Activated CD4-positive, alpha-beta T cell treated with anti-CD3 and anti-CD28 coated beads, Interleukin-2, Interleukin-6, amounts not matched to agents 100 ng/mL and 50 ng/mL, durations not matched to agents 16 hours and 8 hours (primary cell): ENCODE measurements at regions not wholly inside any gene's neighbourhood (a gene's known extent, or its start where the extent isn't known, plus 50 kb on each side); places are given as distances from the start of the nearest gene placed in this dataset.
"Not testable (repeated sequence)": the region's sequence is repeated elsewhere in the genome, so short reads cannot be mapped to it uniquely, and the experiment has no call there.

Experiments used
- DNase-seq: peaks from one replicate; pipeline ENCODE4 v3.0.0-alpha.2; 2020

DNA sequence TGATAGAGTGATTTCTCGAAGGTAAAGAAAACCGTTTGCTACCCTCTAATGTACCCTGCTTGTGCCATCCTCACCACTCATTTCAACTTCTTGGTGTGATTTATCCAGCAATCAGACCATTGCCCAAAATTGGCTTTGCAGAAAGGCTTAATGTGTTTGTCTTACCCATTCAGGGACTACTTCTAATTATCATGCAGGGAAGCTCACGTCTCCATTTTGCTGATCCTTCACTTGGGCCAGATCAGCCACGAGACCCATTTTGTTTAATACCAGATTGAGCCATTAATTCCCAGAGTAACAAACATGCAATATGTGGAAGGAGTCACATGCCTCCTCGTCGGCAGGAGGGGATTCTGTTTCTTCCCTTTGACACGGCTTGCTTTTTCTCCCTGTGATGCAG, 51.1 kb upstream of the CRY1 start:
- DNase-seq: no peak

DNA sequence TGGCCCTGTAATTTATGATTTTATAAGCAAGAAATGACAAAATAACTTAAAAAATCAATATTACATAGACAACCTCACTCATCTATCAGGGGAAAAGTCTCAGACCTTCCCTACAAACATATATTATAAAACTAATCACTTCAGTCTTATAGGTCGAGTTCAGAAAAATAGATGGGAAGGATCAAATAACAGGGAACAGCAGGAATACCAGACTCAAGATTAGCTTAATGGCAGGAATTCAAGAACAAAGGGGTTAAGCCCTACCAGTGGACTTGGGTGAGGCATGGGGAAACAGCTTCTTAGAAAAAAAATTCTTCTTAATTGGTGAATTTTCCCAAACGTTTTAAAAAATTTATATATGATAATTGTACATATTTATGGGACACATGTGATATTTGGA, 51.6 kb upstream of the CRY1 start:
- no peak for DNase-seq

DNA sequence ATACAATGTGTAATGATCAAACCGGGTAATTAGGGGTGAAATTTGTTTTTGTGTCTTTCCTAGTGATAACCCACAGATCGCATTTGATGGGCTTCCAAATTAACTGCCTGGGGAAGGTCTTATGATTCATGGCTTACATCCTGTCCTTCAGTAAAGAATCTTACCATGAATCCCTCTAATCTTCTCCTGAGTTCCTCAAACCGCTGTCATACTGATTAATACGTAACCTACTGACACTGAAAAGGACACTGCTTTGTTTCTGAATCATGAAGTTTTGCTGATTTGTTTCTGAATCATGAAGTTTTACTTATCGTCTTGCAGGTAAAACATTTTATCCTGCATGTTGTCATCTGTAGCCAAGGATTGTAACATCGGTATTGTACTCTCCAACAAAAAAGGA, 52.0 kb upstream of the CRY1 start:
- no peak for DNase-seq

DNA sequence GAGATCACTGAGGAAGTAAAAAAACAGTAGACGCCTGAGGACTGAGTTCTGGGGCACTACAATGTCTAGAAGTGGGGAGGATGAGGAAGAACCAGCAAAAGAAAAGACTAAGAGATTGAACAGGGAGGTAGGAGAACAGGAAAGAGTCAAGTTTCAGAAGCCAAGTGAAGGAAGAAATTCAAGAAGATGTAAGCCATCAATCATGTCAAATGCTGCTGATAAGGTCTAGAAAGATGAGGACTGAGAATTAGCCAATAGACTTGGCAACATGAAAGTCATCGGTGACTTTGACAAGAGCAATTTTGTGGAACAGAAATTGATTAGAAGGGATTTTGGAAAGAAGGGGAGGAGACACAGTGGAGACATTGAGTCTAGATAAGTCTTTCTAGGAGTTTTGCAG, 54.8 kb upstream of the CRY1 start:
- no peak for DNase-seq

DNA sequence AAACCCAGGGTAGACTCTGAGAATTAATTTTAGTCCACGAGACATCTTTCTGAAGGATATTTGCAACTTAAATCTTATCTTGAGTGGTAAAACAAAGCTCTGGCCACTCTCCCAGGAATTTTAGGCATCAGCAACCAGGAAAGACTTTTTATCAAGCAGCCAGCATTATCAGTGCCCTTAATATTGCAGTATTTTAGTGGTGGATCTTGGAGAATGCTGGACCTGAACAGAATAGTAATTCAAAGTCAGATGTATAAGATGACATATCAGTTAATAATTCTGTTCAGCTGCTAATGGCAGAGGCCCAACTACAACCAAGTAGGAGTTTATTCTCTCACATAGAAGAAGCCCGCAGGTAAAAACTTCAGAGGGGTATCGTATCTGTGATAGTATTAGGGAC, 59.0 kb upstream of the CRY1 start:
- DNase-seq: no peak

DNA sequence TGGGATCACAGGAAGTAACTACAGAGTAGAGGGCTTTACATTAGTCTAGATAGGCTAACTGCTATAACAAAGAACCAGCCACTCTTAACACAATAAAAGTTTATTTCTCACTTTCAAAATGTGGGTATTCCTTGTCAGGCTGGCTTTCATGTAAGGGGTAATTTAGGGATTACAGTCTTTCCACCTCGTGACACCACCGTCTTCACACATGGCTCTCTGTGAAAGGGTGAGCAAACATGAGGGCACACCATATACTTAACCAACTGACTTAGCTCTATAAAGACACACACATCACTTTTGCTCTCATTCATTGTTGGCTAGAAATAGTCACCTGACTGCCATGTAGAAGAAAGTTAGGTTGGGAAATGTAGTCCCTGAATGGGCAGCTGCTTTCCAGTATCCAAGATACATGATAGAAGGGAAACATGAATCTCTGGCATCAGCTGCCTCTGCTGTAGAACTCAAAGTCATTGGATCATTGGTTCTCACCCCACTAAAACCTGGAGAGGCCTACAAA, 66.1 kb upstream of the CRY1 start:
- no peak for DNase-seq

DNA sequence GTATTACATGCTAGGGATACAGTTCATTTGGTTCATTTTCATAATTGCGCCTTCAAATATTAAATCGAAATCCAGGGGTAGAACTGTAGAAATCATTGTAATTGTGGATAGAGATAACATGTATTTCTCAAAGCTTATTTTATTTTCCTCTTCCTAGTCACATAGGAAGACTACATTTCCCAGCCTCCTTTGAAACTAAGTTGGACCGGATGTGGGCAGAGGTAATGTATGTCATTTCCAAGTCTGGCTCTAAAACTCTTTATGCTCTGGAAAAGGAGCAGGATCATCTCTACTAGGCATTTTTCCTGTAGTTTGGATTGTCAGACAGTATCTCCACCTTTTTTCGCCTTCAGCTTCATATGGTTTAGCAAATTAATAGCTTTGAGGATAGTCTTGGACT, 70.1 kb upstream of the CRY1 start:
- no peak for DNase-seq

DNA sequence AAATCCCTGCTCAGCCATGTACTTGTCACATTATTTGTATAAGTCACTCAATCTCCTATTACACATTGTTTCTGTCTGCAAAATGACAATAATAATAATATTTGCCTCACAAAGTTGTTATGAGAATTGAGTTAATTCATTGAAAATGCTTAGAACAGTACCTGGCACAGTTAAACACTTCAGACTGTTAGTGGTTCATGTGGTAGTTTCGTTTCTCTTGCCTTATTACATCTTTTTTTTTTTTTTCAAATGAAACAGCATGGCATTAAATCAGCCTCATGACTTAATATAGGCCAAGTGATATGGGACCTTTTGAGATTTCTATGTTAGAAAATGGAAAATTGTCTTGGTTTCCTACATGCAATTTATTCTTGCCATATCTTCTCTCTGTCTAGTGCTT, 71.0 kb upstream of the CRY1 start:
- DNase-seq: no peak

DNA sequence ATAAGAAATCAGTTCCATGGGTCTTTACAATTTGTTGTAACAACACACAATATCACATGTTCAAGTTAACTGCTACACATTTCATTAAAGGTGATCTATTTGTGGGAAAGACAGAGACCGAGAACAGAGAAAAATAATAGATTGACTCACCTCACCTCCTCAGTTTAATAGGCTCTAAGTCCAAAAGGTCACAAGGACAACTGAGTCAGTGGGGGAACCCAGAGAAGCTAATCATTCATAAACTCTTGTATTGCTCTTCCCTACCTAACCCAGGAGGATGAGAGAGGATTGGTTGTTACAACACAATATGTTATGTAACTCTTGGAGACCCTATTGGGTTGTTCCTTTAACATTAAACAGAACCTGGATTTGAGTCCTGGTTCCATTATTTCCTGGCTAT, 72.2 kb upstream of the CRY1 start:
- DNase-seq: no peak

DNA sequence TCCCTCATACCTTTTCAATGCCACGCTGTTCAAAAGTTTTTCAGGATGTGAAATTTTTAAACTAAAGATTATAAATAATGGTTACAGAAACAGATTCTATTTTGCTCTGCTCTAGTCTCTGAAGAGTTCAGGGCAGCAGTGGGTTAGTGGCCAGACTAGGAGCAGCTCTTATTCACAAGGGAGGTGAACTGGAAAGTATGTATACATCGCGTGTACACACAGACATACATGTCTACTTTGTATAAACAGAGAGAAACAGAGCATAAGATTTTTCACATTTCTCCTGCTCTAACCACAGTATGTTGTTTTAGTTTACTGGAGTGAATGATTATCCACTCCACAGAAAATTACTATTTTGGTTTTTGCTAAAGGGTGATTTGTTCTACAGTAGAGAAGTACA, 74.4 kb upstream of the CRY1 start:
- DNase-seq: no peak

DNA sequence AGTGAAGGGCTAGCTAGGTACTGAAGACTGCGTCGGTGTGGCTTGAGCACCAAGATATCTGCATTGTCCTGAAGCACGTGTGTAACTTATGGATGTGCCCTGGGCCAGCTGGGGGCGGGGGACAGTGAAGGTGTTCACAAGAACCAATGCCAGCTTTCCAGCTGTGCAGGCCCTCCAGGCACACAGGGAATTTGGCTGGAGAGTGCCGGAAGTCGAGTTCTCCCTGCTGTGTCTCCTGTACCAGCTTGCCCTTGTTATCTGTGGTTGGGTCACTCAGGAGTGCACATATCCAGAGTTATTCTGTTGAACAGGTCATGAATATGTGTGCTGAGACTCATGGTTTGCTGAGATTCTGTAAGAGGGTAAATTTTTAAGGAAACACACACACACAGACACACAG, 75.9 kb upstream of the CRY1 start:
- DNase-seq: no peak

DNA sequence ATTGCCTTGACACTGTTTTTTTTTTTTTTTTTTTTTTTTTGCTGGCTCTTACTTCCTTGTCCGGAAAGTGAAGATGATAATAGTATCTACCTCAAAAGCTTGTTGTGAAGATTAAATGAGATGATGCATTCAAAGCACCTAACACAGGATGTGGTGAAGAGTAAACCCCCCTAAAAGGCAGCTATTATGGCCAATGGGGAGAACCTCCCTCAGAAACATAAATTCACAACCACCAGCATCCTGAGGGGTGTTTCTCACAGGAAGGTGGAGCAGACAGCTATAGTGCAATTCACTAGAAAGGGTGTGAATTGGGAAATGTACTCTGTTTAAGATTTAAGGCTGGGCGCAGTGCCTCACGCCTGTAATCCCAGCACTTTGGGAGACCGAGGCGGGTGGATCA, 85.4 kb upstream of the CRY1 start:
- no peak for DNase-seq

DNA sequence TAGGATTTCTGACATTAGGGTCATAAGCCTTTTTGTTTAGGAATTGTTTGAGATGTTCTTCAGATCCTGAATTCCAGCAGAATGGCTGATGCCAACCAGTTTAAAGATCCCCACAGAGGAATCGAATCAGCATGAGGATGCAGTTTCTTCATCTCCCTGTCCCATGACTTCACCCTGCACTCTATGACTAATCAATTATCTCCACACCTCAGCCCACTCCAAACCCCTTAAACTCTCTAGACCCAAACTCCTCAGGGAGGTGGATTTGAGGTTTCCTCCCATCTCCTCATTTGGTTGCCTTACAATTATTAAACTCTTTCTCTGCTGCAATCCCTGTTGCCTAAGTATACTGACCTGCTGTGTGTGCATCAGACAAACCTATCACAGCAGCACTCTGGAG, 86.5 kb upstream of the CRY1 start:
- DNase-seq: no peak

DNA sequence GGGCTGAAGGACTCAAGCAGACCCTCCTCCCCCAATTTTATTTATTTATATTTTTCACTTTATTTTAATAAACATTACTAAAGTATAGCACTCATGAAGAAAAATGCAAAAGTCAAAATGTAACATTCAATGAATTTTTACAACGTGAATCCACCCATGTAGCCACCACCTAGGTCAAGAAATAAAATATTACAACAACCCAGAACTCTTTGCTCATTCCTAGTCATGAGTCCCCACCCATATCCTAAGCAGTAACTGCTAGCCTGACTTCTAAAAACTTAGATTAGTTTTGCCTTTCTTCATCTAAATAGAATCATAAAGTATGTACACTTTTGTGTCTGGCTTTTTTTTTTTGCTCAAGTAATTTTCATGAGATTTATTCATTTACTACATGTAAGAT, 86.9 kb upstream of the CRY1 start:
- no peak for DNase-seq

DNA sequence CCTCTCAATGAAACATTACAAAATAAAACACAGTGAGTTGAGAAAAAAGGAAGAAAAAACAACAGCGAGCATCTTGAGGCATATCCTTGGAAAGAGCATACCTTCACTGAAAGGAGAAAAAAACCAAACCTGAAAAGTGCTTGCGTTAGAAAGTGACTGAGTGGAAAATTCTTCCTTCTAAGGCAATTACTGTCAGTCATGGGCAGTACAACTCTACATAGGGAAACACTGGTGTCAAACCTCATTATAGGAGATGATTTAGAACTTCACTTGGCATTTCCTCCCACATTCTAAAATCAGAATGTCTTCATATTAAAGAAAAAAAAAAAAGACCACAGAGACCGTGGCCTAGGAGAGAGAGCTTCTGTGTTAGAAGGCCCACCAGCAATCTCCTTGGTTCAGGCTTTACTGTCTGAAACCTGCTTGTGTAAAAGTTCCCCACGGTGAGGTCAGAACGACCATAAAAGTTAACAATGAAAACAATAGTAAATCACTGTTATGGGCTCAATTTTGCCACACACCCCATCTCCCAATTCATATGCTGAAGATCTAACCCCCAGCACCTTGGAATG, 91.1 kb upstream of the CRY1 start:
- DNase-seq: no peak

DNA sequence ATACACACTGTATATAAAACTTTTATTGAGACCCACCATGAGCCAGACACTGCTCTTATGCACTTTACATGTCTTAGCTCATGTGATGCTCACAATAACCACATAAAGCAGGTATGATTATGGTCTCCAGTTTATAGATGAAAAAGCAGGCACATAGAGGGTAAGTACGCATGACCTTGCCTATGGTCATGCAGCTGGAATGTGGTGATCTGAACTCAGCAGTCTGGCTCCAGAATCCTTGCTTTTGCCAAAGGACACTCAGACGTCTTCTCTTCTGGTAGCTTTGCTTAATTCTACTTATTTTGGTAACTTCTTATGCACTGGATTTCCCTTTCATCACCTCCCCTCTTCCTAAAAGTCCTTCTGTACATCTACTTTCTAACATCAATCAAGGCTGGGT, 103.3 kb upstream of the CRY1 start:
- no peak for DNase-seq

DNA sequence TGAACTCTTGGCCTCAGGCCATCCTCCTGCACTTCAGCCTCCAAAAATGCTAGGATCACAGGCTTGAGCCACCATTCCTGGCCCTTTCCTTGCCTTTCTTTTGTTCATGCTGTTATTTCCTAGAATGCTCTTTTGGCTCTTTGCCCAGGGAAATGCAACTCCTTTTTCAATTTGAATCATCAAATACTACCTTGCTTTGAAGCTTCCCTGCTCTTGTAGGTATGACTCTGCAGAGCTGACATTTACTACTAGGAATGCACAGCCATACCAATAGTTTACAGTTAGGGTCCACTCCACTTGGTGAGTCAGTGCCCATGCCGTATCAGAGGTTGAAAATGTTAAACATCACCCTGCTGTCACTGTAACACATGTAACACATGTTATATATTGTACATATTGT, 107.0 kb upstream of the CRY1 start:
- DNase-seq: peak; percentile 10

DNA sequence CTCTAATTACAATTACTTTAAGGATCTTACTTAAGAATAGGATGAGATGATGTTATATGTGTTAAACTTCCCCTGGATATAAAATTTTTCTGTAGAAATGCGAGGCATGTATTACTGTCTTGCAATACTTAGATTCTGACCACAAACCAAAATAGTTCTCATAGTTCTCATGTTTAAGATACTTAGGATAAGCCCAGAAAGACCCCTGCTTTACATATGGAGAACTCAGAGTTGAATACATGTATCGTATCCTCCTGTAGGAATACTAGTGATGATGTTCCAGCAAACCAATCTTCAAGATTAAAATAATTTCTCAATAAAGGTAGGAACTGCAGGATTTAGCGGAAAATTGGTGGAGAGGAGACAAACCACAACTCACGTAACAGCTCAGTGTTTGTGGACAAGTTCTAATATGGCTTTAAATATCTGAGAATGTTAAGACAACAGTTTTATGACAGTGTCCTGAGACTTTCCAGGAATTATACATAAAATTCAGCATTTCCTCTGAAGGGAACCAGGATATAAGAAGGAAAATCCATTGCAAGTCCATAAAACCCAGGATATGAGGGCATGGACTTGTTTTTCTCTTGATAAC, 114.7 kb upstream of the CRY1 start:
- no peak for DNase-seq

DNA sequence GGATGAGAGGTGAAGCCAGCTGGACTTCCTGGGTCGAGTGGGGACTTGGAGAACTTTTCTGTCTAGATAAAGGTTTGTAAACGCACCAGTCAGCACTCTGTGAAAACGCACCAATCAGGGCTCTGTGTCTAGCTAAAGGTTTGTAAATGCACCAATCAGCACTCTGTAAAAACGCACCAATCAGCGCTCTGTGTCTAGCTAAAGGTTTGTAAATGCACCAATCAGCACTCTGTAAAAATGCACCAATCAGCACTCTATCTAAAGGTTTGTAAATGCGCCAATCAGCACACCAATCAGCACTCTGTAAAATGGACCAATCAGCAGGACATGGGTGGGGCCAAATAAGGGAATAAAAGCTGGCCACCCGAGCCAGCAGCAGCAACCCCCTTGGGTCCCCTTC, 116.4 kb upstream of the CRY1 start:
- not testable (repeated sequence) for DNase-seq

DNA sequence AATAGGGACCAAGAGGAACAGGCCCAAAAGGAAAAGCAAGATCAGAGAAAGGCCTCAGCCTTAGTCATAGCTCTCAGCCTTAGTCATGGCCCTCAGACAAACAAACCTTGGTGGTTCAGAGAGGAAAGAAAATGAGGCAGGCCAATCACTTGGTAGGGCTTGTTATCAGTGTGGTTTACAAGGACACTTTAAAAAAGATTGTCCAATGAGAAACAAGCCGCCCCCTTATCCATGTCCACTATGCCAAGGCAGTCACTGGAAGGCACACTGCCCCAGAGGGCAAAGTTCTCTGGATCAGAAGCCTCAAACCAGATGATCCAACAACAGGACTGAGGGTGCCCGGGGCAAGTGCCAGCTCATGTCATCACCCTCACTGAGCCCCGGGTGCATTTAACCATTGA, 121.0 kb upstream of the CRY1 start:
- peak; percentile 62 for DNase-seq

DNA sequence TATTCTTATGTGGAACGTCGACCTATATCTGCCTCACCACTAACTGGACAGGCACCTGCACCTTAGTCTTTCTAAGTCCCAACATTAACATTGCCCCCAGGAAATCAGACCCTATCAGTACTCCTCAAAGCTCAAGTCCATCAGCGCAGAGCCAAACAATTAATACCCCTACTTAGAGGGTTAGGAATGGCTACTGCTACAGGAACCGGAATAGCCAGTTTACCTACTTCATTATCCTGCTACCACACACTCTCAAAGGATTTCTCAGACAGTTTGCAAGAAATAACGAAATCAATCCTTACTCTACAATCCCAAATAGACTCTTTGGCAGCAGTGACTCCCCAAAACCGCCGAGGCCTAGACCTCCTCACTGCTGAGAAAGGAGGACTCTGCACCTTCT, 123.1 kb upstream of the CRY1 start:
- DNase-seq: not testable (repeated sequence)

DNA sequence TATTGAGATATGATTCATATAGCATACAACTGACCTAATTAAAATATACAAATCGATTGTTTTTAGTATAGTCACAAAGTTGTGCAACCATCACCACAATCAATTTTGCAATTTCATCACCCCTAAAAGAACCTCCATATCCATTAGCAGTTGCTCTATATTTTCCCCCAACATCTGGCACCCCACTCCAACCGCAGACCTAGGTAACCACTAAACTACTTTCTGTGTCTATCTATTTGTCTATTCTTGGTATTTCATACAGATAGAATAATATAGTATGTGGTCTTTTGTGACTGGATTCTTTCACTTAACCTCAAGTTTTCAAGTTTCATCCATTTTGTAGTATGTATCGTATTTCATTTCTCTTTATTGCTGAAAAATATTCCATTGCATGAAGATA, 126.0 kb upstream of the CRY1 start:
- DNase-seq: no peak

DNA sequence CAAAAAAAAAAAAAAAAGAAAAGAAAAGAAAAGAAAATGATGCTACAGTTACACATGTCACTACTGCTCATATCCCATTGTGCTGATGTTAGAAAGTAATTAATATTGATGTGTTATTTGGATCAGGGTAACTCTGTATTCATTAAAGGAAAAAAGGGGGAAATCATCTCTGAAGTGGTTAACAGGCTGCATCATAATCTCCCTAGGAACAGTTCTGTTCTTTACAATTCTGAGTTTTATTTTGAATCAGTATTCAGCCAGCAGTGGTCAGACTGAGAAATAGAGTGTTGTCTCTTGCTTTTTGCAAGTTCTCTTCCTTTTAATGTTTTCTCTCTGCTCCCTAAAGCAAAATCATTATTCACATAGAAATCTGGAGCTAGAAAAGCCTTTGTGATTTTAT, 128.6 kb upstream of the CRY1 start:
- peak; percentile 57 for DNase-seq

DNA sequence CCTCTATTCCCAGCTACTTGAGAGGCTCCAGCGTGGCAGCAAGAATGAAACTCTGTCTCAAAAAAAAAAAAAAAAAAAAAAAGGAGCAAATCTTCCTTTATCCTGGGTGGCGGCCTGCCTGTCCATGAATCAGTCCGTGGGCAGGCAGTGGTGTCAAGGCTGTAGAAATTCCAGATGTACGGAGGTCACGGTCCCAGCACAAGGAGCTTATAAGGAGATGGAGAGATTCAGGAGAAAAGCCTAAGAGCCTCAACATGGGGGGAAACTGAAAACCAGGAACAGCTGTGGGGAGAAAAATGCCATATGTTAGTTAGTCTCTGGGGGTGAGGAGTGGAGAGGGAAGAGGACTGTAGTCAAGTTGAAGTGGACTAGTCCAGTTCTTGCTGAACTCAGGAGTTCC, 130.5 kb upstream of the CRY1 start:
- no peak for DNase-seq

DNA sequence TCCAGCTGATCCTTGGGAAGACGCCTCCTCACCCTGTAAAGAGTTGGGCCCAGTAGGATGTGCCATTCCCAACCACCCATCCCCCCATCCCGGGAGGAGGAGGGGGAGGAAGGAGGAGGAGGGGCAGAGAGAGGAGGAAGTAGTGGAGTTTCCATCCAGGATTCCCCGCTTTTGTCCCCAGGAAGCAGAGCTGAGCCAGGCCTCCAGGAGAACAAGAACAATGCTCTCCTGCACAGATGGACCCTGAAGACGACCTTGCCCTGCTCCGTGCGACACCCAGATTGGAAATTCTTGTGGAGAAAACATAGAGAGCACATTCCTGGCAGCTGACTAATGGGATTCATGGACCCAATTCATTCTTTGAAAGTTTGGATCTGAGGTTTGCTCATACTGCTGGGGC, 132.3 kb upstream of the CRY1 start:
- no peak for DNase-seq
